BE2C (cell line): ENCODE measurements at regions not wholly inside any gene's neighbourhood (a gene's known extent, or its start where the extent isn't known, plus 50 kb on each side); places are given as distances from the start of the nearest gene placed in this dataset.
A peak's percentile ranks its signal among the peaks of the same experiment; 100 is the strongest.

Source experiments
- DNase-seq: peaks from one replicate; pipeline ENCODE4 v3.0.0-alpha.2; 2020
- H3K27me3 ChIP-seq: fragments of 250-450 bp; sonication (Bioruptor Pico); 2 replicates; pipeline ENCODE4 v1.5.1; 2020; ENCODE audit warnings: mild to moderate bottlenecking
- H3K36me3 ChIP-seq: fragments of 250-450 bp; sonication (Bioruptor Pico); 2 replicates; pipeline ENCODE4 v1.5.1; 2020; ENCODE audit warnings: mild to moderate bottlenecking
- H3K4me1 ChIP-seq: fragments of 250-450 bp; sonication (Bioruptor Pico); 2 replicates; pipeline ENCODE4 v1.5.1; 2020
- H3K4me3 ChIP-seq: 2 replicates; pipeline ENCODE4 v1.5.1; 2011; ENCODE audit warnings: low read depth, low read length
- H3K9me3 ChIP-seq: fragments of 250-450 bp; sonication (Bioruptor Pico); 2 replicates; pipeline ENCODE4 v1.5.1; 2020
- TF ChIP-seq, protein P1 (sequence below): IDR thresholded peaks from 2 replicates; pipeline ENCODE4 v1.5.1; 2012; ENCODE audit warnings: mild to moderate bottlenecking, low read depth, low read length

GRCh38 chr4:53654300-53654758, 63.0 kb upstream of the LNX1 start:
- no peak overlapping the region for H3K4me3 ChIP-seq
- no peaks in the 10 kb centered on the region for H3K9me3 ChIP-seq
- H3K36me3 ChIP-seq = no peaks in the 10 kb centered on the region
- TF ChIP-seq, protein P1, sequence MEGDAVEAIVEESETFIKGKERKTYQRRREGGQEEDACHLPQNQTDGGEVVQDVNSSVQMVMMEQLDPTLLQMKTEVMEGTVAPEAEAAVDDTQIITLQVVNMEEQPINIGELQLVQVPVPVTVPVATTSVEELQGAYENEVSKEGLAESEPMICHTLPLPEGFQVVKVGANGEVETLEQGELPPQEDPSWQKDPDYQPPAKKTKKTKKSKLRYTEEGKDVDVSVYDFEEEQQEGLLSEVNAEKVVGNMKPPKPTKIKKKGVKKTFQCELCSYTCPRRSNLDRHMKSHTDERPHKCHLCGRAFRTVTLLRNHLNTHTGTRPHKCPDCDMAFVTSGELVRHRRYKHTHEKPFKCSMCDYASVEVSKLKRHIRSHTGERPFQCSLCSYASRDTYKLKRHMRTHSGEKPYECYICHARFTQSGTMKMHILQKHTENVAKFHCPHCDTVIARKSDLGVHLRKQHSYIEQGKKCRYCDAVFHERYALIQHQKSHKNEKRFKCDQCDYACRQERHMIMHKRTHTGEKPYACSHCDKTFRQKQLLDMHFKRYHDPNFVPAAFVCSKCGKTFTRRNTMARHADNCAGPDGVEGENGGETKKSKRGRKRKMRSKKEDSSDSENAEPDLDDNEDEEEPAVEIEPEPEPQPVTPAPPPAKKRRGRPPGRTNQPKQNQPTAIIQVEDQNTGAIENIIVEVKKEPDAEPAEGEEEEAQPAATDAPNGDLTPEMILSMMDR = no peak
- H3K27me3 ChIP-seq = no peaks in the 10 kb centered on the region
- peaks cover 3% of the 10 kb centered on the region; the same call in 1 of the 2 replicates for H3K4me1 ChIP-seq
- no peak for DNase-seq

GRCh38 chr4:53653484-53654053, 62.3 kb upstream of the LNX1 start:
- H3K36me3 ChIP-seq = no peaks in the 10 kb centered on the region
- DNase-seq = peak; percentile 15
- no peaks in the 10 kb centered on the region for H3K9me3 ChIP-seq
- no peak overlapping the region for H3K4me3 ChIP-seq
- H3K4me1 ChIP-seq = peaks cover 3% of the 10 kb centered on the region; the same call in 1 of the 2 replicates
- H3K27me3 ChIP-seq = no peaks in the 10 kb centered on the region
- TF ChIP-seq, protein P1 = peak; percentile 27; the same call in 1 of the 2 replicates

DNA sequence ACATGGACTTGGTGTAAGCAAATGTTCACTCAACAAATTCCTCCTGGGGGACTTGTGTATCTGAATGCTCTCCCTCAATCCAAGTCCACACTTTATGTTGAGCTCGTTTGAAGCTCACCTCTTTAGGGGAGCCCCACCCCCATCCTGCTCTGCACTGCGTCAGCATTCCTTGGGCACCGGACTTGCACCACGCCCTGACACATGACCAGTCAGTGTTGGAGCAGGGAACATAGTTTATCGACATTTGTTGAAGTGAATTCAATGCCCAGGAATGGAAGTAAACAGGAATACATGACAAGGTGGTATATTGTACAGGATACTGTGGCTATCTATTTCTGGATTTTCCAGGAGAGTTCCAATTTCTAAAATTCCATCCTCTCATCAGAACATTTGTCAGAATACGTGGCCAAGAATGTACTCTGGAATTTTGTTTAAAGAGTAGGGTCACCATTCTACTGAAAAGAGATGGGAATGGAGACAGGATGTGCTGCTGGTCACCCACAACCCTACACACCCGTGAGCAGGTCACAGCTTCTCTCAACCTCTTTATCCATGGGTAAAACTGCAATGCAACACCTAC, 60.0 kb upstream of the LNX1 start:
- TF ChIP-seq, protein P1 = no peak
- H3K4me1 ChIP-seq = peaks cover 3% of the 10 kb centered on the region; the same call in 1 of the 2 replicates
- no peak overlapping the region for H3K4me3 ChIP-seq
- DNase-seq = no peak
- H3K27me3 ChIP-seq = no peaks in the 10 kb centered on the region
- H3K36me3 ChIP-seq = no peaks in the 10 kb centered on the region
- no peaks in the 10 kb centered on the region for H3K9me3 ChIP-seq

GRCh38 chr4:53649357-53649756, 58.1 kb upstream of the LNX1 start:
- Histone ChIP-seq H3K27me3 (no peaks in the 10 kb centered on the region), H3K4me3 (no peak overlapping the region), H3K4me1 (peaks cover 3% of the 10 kb centered on the region; the same call in 1 of the 2 replicates), H3K36me3 (no peaks in the 10 kb centered on the region), H3K9me3 (no peaks in the 10 kb centered on the region)
- TF ChIP-seq, protein P1 = no peak
- DNase-seq = no peak

GRCh38 chr4:53647547-53647946, 56.3 kb upstream of the LNX1 start:
- TF ChIP-seq, protein P1 = no peak
- Histone ChIP-seq H3K36me3 (no peaks in the 10 kb centered on the region), H3K4me3 (no peak overlapping the region), H3K27me3 (no peaks in the 10 kb centered on the region), H3K9me3 (no peaks in the 10 kb centered on the region), H3K4me1 (no peaks in the 10 kb centered on the region)
- no peak for DNase-seq

DNA sequence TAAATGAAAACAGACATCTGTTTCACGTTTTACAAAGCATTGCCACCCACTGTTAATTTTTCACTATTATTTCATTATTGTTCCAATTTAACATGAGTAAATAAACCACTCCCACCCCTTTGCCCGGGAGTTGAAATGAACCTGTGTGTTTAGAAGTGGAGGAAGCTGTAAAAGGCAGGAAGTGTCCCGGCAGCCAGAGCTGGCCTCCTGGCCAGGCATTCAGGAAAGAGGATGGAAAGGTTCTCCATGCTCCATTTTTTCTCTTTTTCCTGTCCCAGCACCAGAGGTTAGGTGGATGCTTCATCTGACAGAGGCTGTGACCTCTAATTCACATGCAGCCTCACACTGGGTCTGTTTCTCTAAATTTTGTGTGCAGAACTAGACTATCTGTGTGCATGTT, 55.5 kb upstream of the LNX1 start:
- Histone ChIP-seq H3K4me1 (no peaks in the 10 kb centered on the region), H3K9me3 (no peaks in the 10 kb centered on the region), H3K36me3 (no peaks in the 10 kb centered on the region), H3K4me3 (no peak overlapping the region), H3K27me3 (no peaks in the 10 kb centered on the region)
- TF ChIP-seq, protein P1 = no peak
- DNase-seq = no peak
